OCI-LY7 (cell line): ENCODE measurements at regions not wholly inside any gene's neighbourhood (a gene's known extent, or its start where the extent isn't known, plus 50 kb on each side); places are given as distances from the start of the nearest gene placed in this dataset.

Experiments used
- BruUV-seq: library from RNA; stranded (reverse); fragments of 400-500 nt; replicated peaks from 2 replicates; lab custom pipeline; 2021; lab: Mats Ljungman, UMichigan
- CTCF ChIA-PET: fragments of 300-600 bp; sonication (Branson Sonifier 250); formaldehyde crosslinking; loops from one replicate; lab custom pipeline; 2022; ENCODE audit warnings: antibody characterized with exemption; ENCODE audit not compliant: unreplicated experiment; lab: Charles Lee
- POLR2A ChIA-PET: fragments of 300-600 bp; sonication (Branson Sonifier 250); formaldehyde crosslinking; loops from one replicate; lab custom pipeline; 2022; ENCODE audit warnings: antibody characterized with exemption; lab: Charles Lee
- DNase-seq: peaks from one replicate; pipeline ENCODE4 v3.0.0-alpha.2; 2015; ENCODE audit warnings: low spot score
- H2AFZ ChIP-seq: fragments of 200-600 bp; sonication (generic), shearing (Covaris generic); 2 replicates; pipeline ENCODE4 v1.6.1; 2014; ENCODE audit warnings: mild to moderate bottlenecking, antibody characterized with exemption, low read length, moderate library complexity
- H3K27ac ChIP-seq: fragments of 200-600 bp; sonication (generic); 2 replicates; pipeline ENCODE4 v1.5.1; 2014; ENCODE audit warnings: mixed run types, low read depth, mild to moderate bottlenecking, moderate library complexity, low read length, inconsistent platforms; ENCODE audit not compliant: poor library complexity, severe bottlenecking
- H3K36me3 ChIP-seq: fragments of 200-600 bp; sonication (generic); 2 replicates; pipeline ENCODE4 v1.6.1; 2014; ENCODE audit warnings: mild to moderate bottlenecking, antibody characterized with exemption, low read length, moderate library complexity, mixed read lengths; ENCODE audit not compliant: insufficient read depth
- H3K4me1 ChIP-seq: fragments of 200-600 bp; sonication (generic); 2 replicates; pipeline ENCODE4 v1.5.1; 2014; ENCODE audit warnings: mild to moderate bottlenecking, low read length; ENCODE audit not compliant: insufficient read depth, poor library complexity, severe bottlenecking
- H3K4me2 ChIP-seq: fragments of 200-600 bp; sonication (generic); 2 replicates; pipeline ENCODE4 v1.6.1; 2014; ENCODE audit warnings: mild to moderate bottlenecking, low read length
- H3K4me3 ChIP-seq: fragments of 200-600 bp; sonication (generic); 2 replicates; pipeline ENCODE4 v1.5.1; 2014; ENCODE audit warnings: mild to moderate bottlenecking, low read depth, low read length; ENCODE audit not compliant: poor library complexity, severe bottlenecking
- H3K79me2 ChIP-seq: fragments of 200-600 bp; sonication (generic); 2 replicates; pipeline ENCODE4 v1.6.1; 2016; ENCODE audit warnings: low read depth, mild to moderate bottlenecking, low read length, moderate library complexity, mixed read lengths; ENCODE audit not compliant: insufficient read depth
- H3K9me2 ChIP-seq: fragments of 200-600 bp; sonication (generic); 2 replicates; pipeline ENCODE4 v1.6.1; 2016; ENCODE audit warnings: mild to moderate bottlenecking, low read length, mixed read lengths; ENCODE audit not compliant: insufficient read depth
- H3K9me3 ChIP-seq: fragments of 200-600 bp; sonication (generic); 2 replicates; pipeline ENCODE4 v1.6.1; 2014; ENCODE audit warnings: mild to moderate bottlenecking, mixed run types, low read length, mixed read lengths
- H4K20me1 ChIP-seq: fragments of 200-600 bp; sonication (generic); 2 replicates; pipeline ENCODE4 v1.6.1; 2014; ENCODE audit warnings: mild to moderate bottlenecking, antibody characterized with exemption, low read length, moderate library complexity, mixed read lengths; ENCODE audit not compliant: insufficient read depth
- EZH2phosphoT487 ChIP-seq: fragments of 200-600 bp; sonication (generic); IDR thresholded peaks from 2 replicates; pipeline ENCODE4 v1.6.1; 2018; ENCODE audit warnings: low read depth, borderline replicate concordance, mild to moderate bottlenecking, mixed run types, antibody characterized with exemption, low read length, moderate library complexity, mixed read lengths
- intact Hi-C: fragments of 100-400 bp; cut with micrococcal nuclease; formaldehyde crosslinking; loops from one replicate; pipeline ENCODE4 v1.10.0; 2022; ENCODE audit not compliant: unreplicated experiment
- TF ChIP-seq, protein P1 (sequence below): fragments of 200-600 bp; sonication (generic); conservative IDR thresholded peaks from 2 replicates; pipeline ENCODE4 v1.5.1; 2014; ENCODE audit warnings: mild to moderate bottlenecking, antibody characterized with exemption, low read length, moderate library complexity, mixed read lengths

DNA sequence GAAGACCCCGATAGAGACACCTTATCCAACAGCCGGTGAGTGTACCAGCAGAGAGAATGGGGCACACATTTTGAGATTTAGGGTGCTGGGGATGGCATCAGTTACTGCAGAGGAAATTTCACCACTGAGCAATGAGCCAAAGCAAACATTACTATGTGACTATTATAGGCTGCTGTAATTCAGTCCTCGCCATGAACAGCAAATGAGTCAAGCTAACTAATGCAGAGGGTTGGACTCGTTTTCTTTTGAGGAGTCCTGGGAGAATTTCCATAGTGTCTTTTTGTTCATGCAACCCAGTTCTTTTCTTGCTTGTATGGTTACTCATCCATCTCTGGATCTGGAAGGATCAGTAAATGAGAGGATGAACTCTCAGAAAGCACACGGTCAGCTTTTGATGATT, 323.8 kb downstream of the PSAT1 start:
- H3K9me2 ChIP-seq, result no peaks in the 10 kb centered on the region
- intact Hi-C loops, result no loop called here
- CTCF ChIA-PET, result interaction anchor here (0.6 kb wide), 1 partner anchor 366 kb away, joined by 3 read pairs; no protein-coding TSS in a partner anchor
- H4K20me1 ChIP-seq, result no peaks in the 10 kb centered on the region
- no peaks in the 10 kb centered on the region for H3K4me1 ChIP-seq
- no peak overlapping the region for H2AFZ ChIP-seq
- H3K36me3 ChIP-seq, result no peaks in the 10 kb centered on the region
- POLR2A ChIA-PET, result no interaction called here
- BruUV-seq, result no TSS peak
- no peak overlapping the region for H3K27ac ChIP-seq
- no peaks in the 10 kb centered on the region for H3K9me3 ChIP-seq
- no peak overlapping the region for H3K4me3 ChIP-seq
- no peaks in the 10 kb centered on the region for H3K79me2 ChIP-seq
- no peak for DNase-seq
- no peak overlapping the region for H3K4me2 ChIP-seq
- TF ChIP-seq, protein P1, sequence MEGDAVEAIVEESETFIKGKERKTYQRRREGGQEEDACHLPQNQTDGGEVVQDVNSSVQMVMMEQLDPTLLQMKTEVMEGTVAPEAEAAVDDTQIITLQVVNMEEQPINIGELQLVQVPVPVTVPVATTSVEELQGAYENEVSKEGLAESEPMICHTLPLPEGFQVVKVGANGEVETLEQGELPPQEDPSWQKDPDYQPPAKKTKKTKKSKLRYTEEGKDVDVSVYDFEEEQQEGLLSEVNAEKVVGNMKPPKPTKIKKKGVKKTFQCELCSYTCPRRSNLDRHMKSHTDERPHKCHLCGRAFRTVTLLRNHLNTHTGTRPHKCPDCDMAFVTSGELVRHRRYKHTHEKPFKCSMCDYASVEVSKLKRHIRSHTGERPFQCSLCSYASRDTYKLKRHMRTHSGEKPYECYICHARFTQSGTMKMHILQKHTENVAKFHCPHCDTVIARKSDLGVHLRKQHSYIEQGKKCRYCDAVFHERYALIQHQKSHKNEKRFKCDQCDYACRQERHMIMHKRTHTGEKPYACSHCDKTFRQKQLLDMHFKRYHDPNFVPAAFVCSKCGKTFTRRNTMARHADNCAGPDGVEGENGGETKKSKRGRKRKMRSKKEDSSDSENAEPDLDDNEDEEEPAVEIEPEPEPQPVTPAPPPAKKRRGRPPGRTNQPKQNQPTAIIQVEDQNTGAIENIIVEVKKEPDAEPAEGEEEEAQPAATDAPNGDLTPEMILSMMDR, result no peak
- no peak for TF ChIP-seq EZH2phosphoT487

DNA sequence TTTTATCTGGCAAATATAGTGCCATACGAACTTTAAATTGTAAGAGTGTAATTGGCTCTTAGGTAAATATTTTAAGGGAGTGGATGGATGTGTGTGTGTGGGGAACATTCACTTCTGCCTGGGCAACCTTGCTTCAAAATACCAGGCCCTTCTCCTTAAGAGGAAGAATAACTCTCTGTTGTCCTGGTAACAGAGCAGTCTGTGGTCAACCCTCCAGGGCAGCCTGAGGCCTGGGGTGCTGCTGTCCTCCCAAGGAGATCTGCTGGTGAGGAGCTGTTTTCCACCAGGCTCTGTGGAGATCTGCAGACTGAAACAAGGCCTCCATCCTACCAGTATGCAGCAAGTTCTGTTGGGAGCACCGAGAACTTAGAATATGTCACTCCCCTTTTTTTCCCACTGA, 325.2 kb downstream of the PSAT1 start:
- no peaks in the 10 kb centered on the region for H3K36me3 ChIP-seq
- no peak overlapping the region for H3K4me2 ChIP-seq
- no peak overlapping the region for H3K27ac ChIP-seq
- H3K79me2 ChIP-seq, result no peaks in the 10 kb centered on the region
- TF ChIP-seq, protein P1, result no peak
- no peak for TF ChIP-seq EZH2phosphoT487
- no peaks in the 10 kb centered on the region for H4K20me1 ChIP-seq
- H3K9me3 ChIP-seq, result no peaks in the 10 kb centered on the region
- BruUV-seq, result no TSS peak
- intact Hi-C loops, result no loop called here
- H3K4me1 ChIP-seq, result no peaks in the 10 kb centered on the region
- POLR2A ChIA-PET, result no interaction called here
- DNase-seq, result no peak
- H3K4me3 ChIP-seq, result no peak overlapping the region
- CTCF ChIA-PET, result no interaction called here
- no peaks in the 10 kb centered on the region for H3K9me2 ChIP-seq
- no peak overlapping the region for H2AFZ ChIP-seq

DNA sequence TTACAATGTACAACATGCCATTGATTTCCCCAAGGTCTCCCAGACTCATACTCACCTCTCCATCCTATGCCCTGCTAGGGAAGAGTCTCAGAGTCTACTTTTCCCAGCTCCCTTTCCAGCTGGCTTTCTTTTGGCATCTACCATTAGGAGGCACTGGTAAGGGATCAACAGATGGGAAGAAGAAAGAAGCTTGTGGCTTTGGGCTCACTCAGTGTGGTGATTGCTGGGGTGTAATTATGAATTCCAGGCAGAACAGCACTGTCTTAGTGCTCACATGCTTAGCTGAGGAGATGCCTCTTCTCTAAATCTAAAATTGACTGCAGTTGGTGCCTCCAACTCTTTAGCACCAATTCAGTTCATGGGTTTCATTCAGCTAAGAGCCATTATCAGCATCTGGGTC, 330.0 kb downstream of the PSAT1 start:
- Histone ChIP-seq H3K36me3 (no peaks in the 10 kb centered on the region), H3K4me3 (no peak overlapping the region), H3K79me2 (no peaks in the 10 kb centered on the region), H4K20me1 (no peaks in the 10 kb centered on the region), H3K4me2 (no peak overlapping the region), H3K9me3 (no peaks in the 10 kb centered on the region), H3K4me1 (no peaks in the 10 kb centered on the region), H3K9me2 (no peaks in the 10 kb centered on the region), H2AFZ (no peak overlapping the region), H3K27ac (no peak overlapping the region)
- no TSS peak for BruUV-seq
- intact Hi-C loops, result no loop called here
- POLR2A ChIA-PET, result no interaction called here
- no peak for TF ChIP-seq EZH2phosphoT487
- TF ChIP-seq, protein P1, result no peak
- DNase-seq, result no peak
- CTCF ChIA-PET, result no interaction called here
